Parathyroid adenoma (tissue), 2 donors: ENCODE measurements at regions not wholly inside any gene's neighbourhood (a gene's known extent, or its start where the extent isn't known, plus 50 kb on each side); places are given as distances from the start of the nearest gene placed in this dataset.

Source experiments
- H2AFZ ChIP-seq: fragments of 300-600 bp; sonication (generic); one replicate; pipeline ENCODE4 v1.7.0; 2017; ENCODE audit warnings: antibody characterized with exemption, mild to moderate bottlenecking
- H3K27ac ChIP-seq: fragments of 300-600 bp; sonication (generic); one replicate; pipeline ENCODE4 v1.7.0; 2017
- H3K27me3 ChIP-seq: fragments of 300-600 bp; sonication (generic); one replicate; pipeline ENCODE4 v1.7.0; 2017; ENCODE audit warnings: low read length; ENCODE audit not compliant: control insufficient read depth, insufficient read depth
- H3K36me3 ChIP-seq: fragments of 300-600 bp; sonication (generic); one replicate; pipeline ENCODE4 v1.7.0; 2017; ENCODE audit warnings: low read length; ENCODE audit not compliant: control insufficient read depth, insufficient read depth
- H3K4me1 ChIP-seq: fragments of 300-600 bp; sonication (generic); one replicate; pipeline ENCODE4 v1.7.0; 2017; ENCODE audit warnings: control low read depth
- H3K4me2 ChIP-seq: fragments of 300-600 bp; sonication (generic); one replicate; pipeline ENCODE4 v1.7.0; 2017; ENCODE audit warnings: low read length
- H3K4me3 ChIP-seq: fragments of 300-600 bp; sonication (generic); one replicate; pipeline ENCODE4 v1.7.0; 2017; ENCODE audit warnings: low read depth, low read length
- H3K79me2 ChIP-seq: fragments of 300-600 bp; sonication (generic); one replicate; pipeline ENCODE4 v1.7.0; 2017; ENCODE audit warnings: control low read depth
- H3K9ac ChIP-seq: fragments of 300-600 bp; sonication (generic); one replicate; pipeline ENCODE4 v1.7.0; 2017; ENCODE audit warnings: mild to moderate bottlenecking
- H3K9me3 ChIP-seq: fragments of 300-600 bp; sonication (generic); one replicate; pipeline ENCODE4 v1.7.0; 2017; ENCODE audit warnings: low read length; ENCODE audit not compliant: control insufficient read depth
- CTCF ChIP-seq: fragments of 300-600 bp; sonication (generic); IDR thresholded peaks from one replicate; pipeline ENCODE4 v1.7.0; 2017; ENCODE audit warnings: antibody characterized with exemption, mild to moderate bottlenecking
- donor health status: primary hyperparathyroidism.

GRCh38 chr7:124480821-124481290 lies 284.7 kb downstream of the GPR37 start:
- H3K4me2 ChIP-seq, result no peak overlapping the region
- H3K9me3 ChIP-seq, result no peaks in the 10 kb centered on the region
- H2AFZ ChIP-seq, result no peak overlapping the region
- TF ChIP-seq CTCF, result no peak
- H3K27me3 ChIP-seq, result no peaks in the 10 kb centered on the region
- no peak overlapping the region for H3K9ac ChIP-seq
- no peak overlapping the region for H3K27ac ChIP-seq
- no peak overlapping the region for H3K4me3 ChIP-seq
- no peaks in the 10 kb centered on the region for H3K79me2 ChIP-seq
- no peaks in the 10 kb centered on the region for H3K36me3 ChIP-seq
- H3K4me1 ChIP-seq, result no peaks in the 10 kb centered on the region

- H3K4me2 ChIP-seq, result no peak overlapping the region
- H3K27ac ChIP-seq, result no peak overlapping the region
- H3K9ac ChIP-seq, result no peak overlapping the region
- H3K36me3 ChIP-seq, result no peaks in the 10 kb centered on the region
- TF ChIP-seq CTCF, result no peak
- H3K9me3 ChIP-seq, result no peaks in the 10 kb centered on the region
- H2AFZ ChIP-seq, result no peak overlapping the region
- H3K4me1 ChIP-seq, result no peaks in the 10 kb centered on the region
- H3K27me3 ChIP-seq, result no peaks in the 10 kb centered on the region
- no peaks in the 10 kb centered on the region for H3K79me2 ChIP-seq
- no peak overlapping the region for H3K4me3 ChIP-seq
Observed at GRCh38 chr7:124480036-124480820, 285.4 kb downstream of the GPR37 start.

- H3K4me1 ChIP-seq, result no peaks in the 10 kb centered on the region
- no peak overlapping the region for H3K4me3 ChIP-seq
- H3K79me2 ChIP-seq, result no peaks in the 10 kb centered on the region
- H2AFZ ChIP-seq, result no peak overlapping the region
- no peaks in the 10 kb centered on the region for H3K9me3 ChIP-seq
- H3K9ac ChIP-seq, result no peak overlapping the region
- H3K36me3 ChIP-seq, result no peaks in the 10 kb centered on the region
- no peak overlapping the region for H3K4me2 ChIP-seq
- H3K27ac ChIP-seq, result no peak overlapping the region
- no peaks in the 10 kb centered on the region for H3K27me3 ChIP-seq
- TF ChIP-seq CTCF, result no peak
Observed at GRCh38 chr7:124462249-124462648, 303.3 kb downstream of the GPR37 start.

GRCh38 chr7:124460555-124460954 lies 305.0 kb downstream of the GPR37 start:
- Histone ChIP-seq H3K9me3 (no peaks in the 10 kb centered on the region), H3K4me3 (no peak overlapping the region), H3K36me3 (no peaks in the 10 kb centered on the region), H3K9ac (no peak overlapping the region), H3K4me2 (no peak overlapping the region), H3K4me1 (no peaks in the 10 kb centered on the region), H3K27me3 (no peaks in the 10 kb centered on the region), H2AFZ (no peak overlapping the region), H3K27ac (no peak overlapping the region), H3K79me2 (no peaks in the 10 kb centered on the region)
- TF ChIP-seq CTCF, result no peak

GRCh38 chr7:124460056-124460450 lies 305.5 kb downstream of the GPR37 start:
- no peak overlapping the region for H3K4me3 ChIP-seq
- H3K79me2 ChIP-seq, result no peaks in the 10 kb centered on the region
- no peaks in the 10 kb centered on the region for H3K36me3 ChIP-seq
- no peak for TF ChIP-seq CTCF
- H3K4me1 ChIP-seq, result no peaks in the 10 kb centered on the region
- H3K27ac ChIP-seq, result no peak overlapping the region
- H3K9ac ChIP-seq, result no peak overlapping the region
- no peak overlapping the region for H2AFZ ChIP-seq
- no peaks in the 10 kb centered on the region for H3K9me3 ChIP-seq
- H3K4me2 ChIP-seq, result no peak overlapping the region
- H3K27me3 ChIP-seq, result no peaks in the 10 kb centered on the region
